Breast epithelium (tissue), 4 donors: ENCODE measurements at regions not wholly inside any gene's neighbourhood (a gene's known extent, or its start where the extent isn't known, plus 50 kb on each side); places are given as distances from the start of the nearest gene placed in this dataset.

ENCODE experiments used
- DNase-seq, 2 donors: peaks; one replicate each; pipeline ENCODE4 v3.0.0-alpha.2; 2019; ENCODE audit warnings: low spot score in 2 of 2
- H3K27ac ChIP-seq, 2 donors: fragments of 200-600 bp; sonication (generic) in 1 of 2; one replicate each; pipeline ENCODE4 v1.5.1; 2016 to 2019; ENCODE audit warnings: mild to moderate bottlenecking in 1 of 2
- H3K27me3 ChIP-seq, 2 donors: fragments of 200-600 bp; sonication (generic) in 1 of 2; one replicate each; pipeline versions ENCODE4 v1.5.1 to v1.6.0; 2017 to 2019; ENCODE audit warnings: control low read depth in 1 of 2, mild to moderate bottlenecking in 1 of 2
- H3K36me3 ChIP-seq: fragments of 200-600 bp; one replicate; pipeline ENCODE4 v1.5.1; 2019
- H3K4me1 ChIP-seq, 2 donors: fragments of 200-600 bp; sonication (generic); one replicate each; pipeline ENCODE4 v1.5.1; 2016 to 2019; ENCODE audit warnings: control low read depth in 1 of 2
- H3K4me3 ChIP-seq, 3 donors: fragments of 200-600 bp; sonication (generic); 1 replicate in 2 of 3; 2 replicates in 1 of 3; pipeline ENCODE4 v1.5.1; 2016 to 2019; ENCODE audit warnings: mild to moderate bottlenecking in 3 of 3, moderate library complexity in 2 of 3
- H3K9me3 ChIP-seq, 2 donors: fragments of 200-600 bp; sonication (generic) in 1 of 2; one replicate each; pipeline ENCODE4 v1.5.1; 2016 to 2019; ENCODE audit warnings: control low read depth in 1 of 2
- POLR2A ChIP-seq: fragments of 450-650 bp; IDR thresholded peaks from one replicate; pipeline ENCODE4 v1.6.1; 2016; ENCODE audit warnings: antibody characterized with exemption, mild to moderate bottlenecking, moderate library complexity
- POLR2AphosphoS5 ChIP-seq, 3 donors: sonication (generic); formaldehyde crosslinking; IDR thresholded peaks; one replicate each; pipeline ENCODE4 v1.6.1; 2017; ENCODE audit warnings: antibody characterized with exemption in 3 of 3
- intact Hi-C: fragments of 100-400 bp; cut with DNase I; formaldehyde crosslinking; loops from one replicate; pipeline ENCODE4 v1.15.1; 2023; ENCODE audit warnings: low total_unique reads
- TF ChIP-seq, protein P1 (sequence below), 3 donors: fragments of 450-650 bp; IDR thresholded peaks; one replicate each; pipeline ENCODE4 v1.5.1; 2016 to 2017; ENCODE audit warnings: antibody characterized with exemption in 3 of 3, mild to moderate bottlenecking in 3 of 3, moderate library complexity in 3 of 3

DNA sequence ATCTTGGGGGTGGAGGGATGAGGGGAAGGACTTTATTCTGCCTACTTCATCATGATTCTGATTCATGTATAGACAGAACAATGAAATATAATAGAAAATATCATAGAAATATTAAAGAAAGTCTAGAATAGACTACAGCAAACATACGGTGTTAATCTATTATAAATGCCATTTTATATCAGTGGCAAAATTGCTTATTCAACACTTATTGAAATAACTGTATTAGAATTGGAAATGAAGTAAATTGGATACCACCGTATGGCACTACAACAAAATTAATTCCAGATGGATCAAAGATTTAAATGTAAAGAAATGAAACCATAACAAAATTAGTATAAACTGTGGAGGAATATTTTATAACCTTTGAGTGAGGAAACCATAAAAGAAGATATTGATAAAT lies 213.3 kb upstream of the CTAGE1 start:
- no peak for DNase-seq
- TF ChIP-seq, protein P1, sequence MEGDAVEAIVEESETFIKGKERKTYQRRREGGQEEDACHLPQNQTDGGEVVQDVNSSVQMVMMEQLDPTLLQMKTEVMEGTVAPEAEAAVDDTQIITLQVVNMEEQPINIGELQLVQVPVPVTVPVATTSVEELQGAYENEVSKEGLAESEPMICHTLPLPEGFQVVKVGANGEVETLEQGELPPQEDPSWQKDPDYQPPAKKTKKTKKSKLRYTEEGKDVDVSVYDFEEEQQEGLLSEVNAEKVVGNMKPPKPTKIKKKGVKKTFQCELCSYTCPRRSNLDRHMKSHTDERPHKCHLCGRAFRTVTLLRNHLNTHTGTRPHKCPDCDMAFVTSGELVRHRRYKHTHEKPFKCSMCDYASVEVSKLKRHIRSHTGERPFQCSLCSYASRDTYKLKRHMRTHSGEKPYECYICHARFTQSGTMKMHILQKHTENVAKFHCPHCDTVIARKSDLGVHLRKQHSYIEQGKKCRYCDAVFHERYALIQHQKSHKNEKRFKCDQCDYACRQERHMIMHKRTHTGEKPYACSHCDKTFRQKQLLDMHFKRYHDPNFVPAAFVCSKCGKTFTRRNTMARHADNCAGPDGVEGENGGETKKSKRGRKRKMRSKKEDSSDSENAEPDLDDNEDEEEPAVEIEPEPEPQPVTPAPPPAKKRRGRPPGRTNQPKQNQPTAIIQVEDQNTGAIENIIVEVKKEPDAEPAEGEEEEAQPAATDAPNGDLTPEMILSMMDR (IDR thresholded peaks at IDR 0.05), result no peak
- TF ChIP-seq POLR2A (no peak), POLR2AphosphoS5 (IDR thresholded peaks at IDR 0.05) (no peak)
- intact Hi-C loops, result no loop called here

DNA sequence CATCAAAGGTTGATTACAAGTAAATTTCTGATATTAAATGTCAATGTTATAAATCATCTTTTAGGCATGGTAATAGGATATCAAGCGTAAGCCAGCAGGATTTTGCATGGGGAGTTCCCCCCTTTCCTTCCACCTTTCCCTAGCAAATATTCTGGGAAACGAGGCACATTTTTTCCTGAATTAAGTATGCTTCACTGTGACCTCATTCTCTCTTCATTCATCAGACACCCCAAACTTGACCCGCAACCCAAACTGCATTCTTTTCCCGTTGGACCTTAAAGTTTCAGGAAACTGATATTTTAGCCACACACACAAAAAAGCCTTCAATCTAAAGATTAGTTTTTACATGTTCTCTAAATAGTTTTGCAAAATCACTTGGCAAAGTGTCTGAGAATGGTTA lies 214.5 kb upstream of the CTAGE1 start:
- Histone ChIP-seq H3K27ac (no peak overlapping the region), H3K4me3 (no peak overlapping the region)
- intact Hi-C loops, result no loop called here

More for the DNA sequence above, 213.3 kb upstream of the CTAGE1 start:
- H3K4me3 ChIP-seq, result no peak overlapping the region
- no peak overlapping the region for H3K27ac ChIP-seq
- no peaks in the 10 kb centered on the region for H3K27me3 ChIP-seq
- no peaks in the 10 kb centered on the region for H3K9me3 ChIP-seq
- H3K4me1 ChIP-seq, result no peaks in the 10 kb centered on the region
- no peaks in the 10 kb centered on the region for H3K36me3 ChIP-seq

DNA sequence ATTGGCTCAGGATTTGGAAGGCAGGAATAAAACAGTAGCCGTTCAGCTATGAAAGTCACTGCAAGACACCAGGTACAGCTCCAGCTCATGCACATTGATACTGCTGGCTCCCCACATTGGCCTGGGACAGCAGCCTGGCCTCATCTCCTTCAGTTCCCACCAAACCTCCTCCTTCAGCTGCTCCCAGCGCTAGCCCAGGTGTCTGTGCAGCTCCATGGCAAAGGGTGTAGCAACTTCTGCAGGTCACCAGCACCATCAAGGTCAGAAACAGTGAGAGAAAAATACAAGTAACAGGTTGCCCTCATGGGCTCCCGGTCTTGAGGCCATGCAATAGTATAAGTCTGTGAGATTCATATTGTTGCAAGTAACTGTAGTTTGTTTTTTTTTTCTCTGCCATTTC lies 216.7 kb upstream of the CTAGE1 start:
- no peak for TF ChIP-seq POLR2AphosphoS5 (IDR thresholded peaks at IDR 0.05)
- TF ChIP-seq POLR2A, result no peak
- TF ChIP-seq, protein P1 (IDR thresholded peaks at IDR 0.05), result no peak
- no peak overlapping the region for H3K27ac ChIP-seq

More for the DNA sequence above, 214.5 kb upstream of the CTAGE1 start:
- TF ChIP-seq POLR2A, result no peak
- no peak for TF ChIP-seq POLR2AphosphoS5 (IDR thresholded peaks at IDR 0.05)
- TF ChIP-seq, protein P1 (IDR thresholded peaks at IDR 0.05), result no peak
- no peaks in the 10 kb centered on the region for H3K36me3 ChIP-seq
- no peaks in the 10 kb centered on the region for H3K9me3 ChIP-seq
- DNase-seq, result no peak
- H3K27me3 ChIP-seq, result no peaks in the 10 kb centered on the region
- H3K4me1 ChIP-seq, result no peaks in the 10 kb centered on the region

GRCh38 chr18:22637787-22638186 lies 220.1 kb upstream of the CTAGE1 start:
- no peaks in the 10 kb centered on the region for H3K27me3 ChIP-seq
- H3K36me3 ChIP-seq, result no peaks in the 10 kb centered on the region
- DNase-seq, result no peak
- no peak overlapping the region for H3K27ac ChIP-seq
- H3K9me3 ChIP-seq, result no peaks in the 10 kb centered on the region
- TF ChIP-seq, protein P1 (IDR thresholded peaks at IDR 0.05), result no peak
- TF ChIP-seq POLR2AphosphoS5 (IDR thresholded peaks at IDR 0.05) (no peak), POLR2A (no peak)
- no peaks in the 10 kb centered on the region for H3K4me1 ChIP-seq
- H3K4me3 ChIP-seq, result no peak overlapping the region
- intact Hi-C loops, result no loop called here

More for the DNA sequence above, 216.7 kb upstream of the CTAGE1 start:
- Histone ChIP-seq H3K9me3 (no peaks in the 10 kb centered on the region), H3K4me3 (no peak overlapping the region), H3K27me3 (no peaks in the 10 kb centered on the region), H3K4me1 (no peaks in the 10 kb centered on the region), H3K36me3 (no peaks in the 10 kb centered on the region)
- intact Hi-C loops, result no loop called here
- DNase-seq, result no peak

- intact Hi-C loops, result no loop called here
- no peak for TF ChIP-seq POLR2A
- TF ChIP-seq POLR2AphosphoS5 (IDR thresholded peaks at IDR 0.05), result no peak
- TF ChIP-seq, protein P1 (IDR thresholded peaks at IDR 0.05), result no peak
Observed at GRCh38 chr18:22639026-22639463, 221.3 kb upstream of the CTAGE1 start.

More at GRCh38 chr18:22639026-22639463, 221.3 kb upstream of the CTAGE1 start:
- H3K27ac ChIP-seq, result no peak overlapping the region
- DNase-seq, result no peak
- no peaks in the 10 kb centered on the region for H3K4me1 ChIP-seq
- no peaks in the 10 kb centered on the region for H3K36me3 ChIP-seq
- no peaks in the 10 kb centered on the region for H3K9me3 ChIP-seq
- H3K27me3 ChIP-seq, result no peaks in the 10 kb centered on the region
- H3K4me3 ChIP-seq, result no peak overlapping the region
